Hematopoietic multipotent progenitor cell treated with erythropoietin and hydrocortisone succinate and interleukin-3 and kit ligand, for 8 days (in vitro differentiated cells): ENCODE measurements at regions not wholly inside any gene's neighbourhood (a gene's known extent, or its start where the extent isn't known, plus 50 kb on each side); places are given as distances from the start of the nearest gene placed in this dataset.

ENCODE experiments used
- DNase-seq: peaks from one replicate; pipeline ENCODE4 v3.0.0-alpha.2; 2015

GRCh38 chr3:154540950-154541604, 111.1 kb upstream of the GPR149 start:
- DNase-seq, result no peak

GRCh38 chr3:154538566-154539360, 108.8 kb upstream of the GPR149 start:
- DNase-seq, result no peak

- no peak for DNase-seq
Measured at GRCh38 chr3:154536751-154537150, 106.8 kb upstream of the GPR149 start.

- DNase-seq, result no peak
Measured at GRCh38 chr3:154522036-154522602, 92.1 kb upstream of the GPR149 start.

GRCh38 chr3:154517404-154517803, 87.4 kb upstream of the GPR149 start:
- DNase-seq, result no peak

GRCh38 chr3:154515921-154516320, 85.9 kb upstream of the GPR149 start:
- DNase-seq, result no peak

GRCh38 chr3:154510780-154511179, 80.8 kb upstream of the GPR149 start:
- no peak for DNase-seq

GRCh38 chr3:154507727-154508126, 77.7 kb upstream of the GPR149 start:
- DNase-seq, result no peak

GRCh38 chr3:154496978-154497377, 67.0 kb upstream of the GPR149 start:
- DNase-seq, result no peak

GRCh38 chr3:154496540-154496939, 66.5 kb upstream of the GPR149 start:
- DNase-seq, result no peak

GRCh38 chr3:154486949-154487348, 57.0 kb upstream of the GPR149 start:
- DNase-seq, result no peak

- DNase-seq, result no peak
Measured at GRCh38 chr3:154482507-154482906, 52.5 kb upstream of the GPR149 start.

- DNase-seq, result no peak
Measured at GRCh38 chr3:154480033-154480432, 50.0 kb upstream of the GPR149 start.
